Endothelial cell of umbilical vein (primary cell): ENCODE measurements at regions not wholly inside any gene's neighbourhood (a gene's known extent, or its start where the extent isn't known, plus 50 kb on each side); places are given as distances from the start of the nearest gene placed in this dataset.

Experiments
- CTCF ChIP-seq, 2 donors: IDR thresholded peaks; 1 replicate in 1 of 2; 2 replicates in 1 of 2; pipeline ENCODE4 v1.5.1; 2011; ENCODE audit warnings: low read length in 2 of 2, mild to moderate bottlenecking in 2 of 2, moderate library complexity in 2 of 2, control low read depth in 1 of 2, inconsistent platforms in 1 of 2, low read depth in 1 of 2; ENCODE audit not compliant: insufficient read depth in 1 of 2; ENCODE audit errors: extremely low read depth in 1 of 2
- MAX ChIP-seq: IDR thresholded peaks from 2 replicates; pipeline ENCODE4 v1.6.1; 2011; ENCODE audit not compliant: insufficient read depth, insufficient read length

DNA sequence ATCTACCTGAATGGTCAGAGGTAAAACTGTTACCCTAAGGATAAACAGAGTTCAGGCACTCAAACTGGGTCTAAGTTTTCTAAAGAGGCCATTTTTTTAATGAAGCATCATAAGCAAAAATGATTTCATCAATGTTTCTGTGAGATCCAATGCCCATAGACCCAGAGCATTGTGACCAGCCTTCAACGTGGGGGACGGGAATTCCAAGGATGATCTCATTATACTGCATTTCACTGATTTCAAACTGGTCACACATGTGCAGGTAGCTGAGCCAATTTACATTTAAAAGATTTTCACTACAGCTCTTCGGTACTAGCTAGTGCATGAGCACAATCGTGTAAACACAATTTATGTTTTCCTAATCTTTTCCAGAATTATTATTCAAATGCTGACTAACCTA is 472.9 kb downstream of the DIPK2A start:
- TF ChIP-seq CTCF (IDR thresholded peaks at IDR 0.05; ENCODE audit: extremely low read depth in 1 of 2, insufficient read depth in 1 of 2, low read depth in 1 of 2, low read length in 2 of 2) (no peak), MAX (no peak)
